Heart left ventricle (tissue), 16 donors: ENCODE measurements at regions not wholly inside any gene's neighbourhood (a gene's known extent, or its start where the extent isn't known, plus 50 kb on each side); places are given as distances from the start of the nearest gene placed in this dataset.

Source experiments
- ATAC-seq, 4 donors: fragments of 200-7000 bp; cut with Tn5 transposase; one replicate each; pipeline ENCODE4 v1.9.1; 2020 to 2022; ENCODE audit warnings: moderate library complexity in 4 of 4, mild to moderate bottlenecking in 3 of 4, moderate number of reproducible peaks in 1 of 4
- DNase-seq, 5 donors: peaks; one replicate each; pipeline ENCODE4 v3.0.0-alpha.2; 2020
- H3K27ac ChIP-seq, 12 donors: fragments of 200-600 bp; sonication (generic) in 4 of 12; one replicate each; pipeline versions ENCODE4 v1.5.0 to v1.8.0; 2016 to 2022; ENCODE audit warnings: mild to moderate bottlenecking in 2 of 12
- H3K27me3 ChIP-seq, 9 donors: fragments of 200-600 bp; sonication (generic) in 2 of 9; one replicate each; pipeline versions ENCODE4 v1.5.1 to v1.8.0; 2016 to 2022; ENCODE audit warnings: mild to moderate bottlenecking in 3 of 9
- H3K36me3 ChIP-seq, 9 donors: fragments of 200-600 bp; sonication (generic) in 2 of 9; one replicate each; pipeline versions ENCODE4 v1.5.0 to v1.8.0; 2018 to 2022; ENCODE audit warnings: mild to moderate bottlenecking in 2 of 9
- H3K4me1 ChIP-seq, 12 donors: fragments of 200-600 bp; sonication (generic) in 4 of 12; one replicate each; pipeline versions ENCODE4 v1.5.0 to v1.8.0; 2016 to 2022; ENCODE audit warnings: mild to moderate bottlenecking in 3 of 12
- H3K4me3 ChIP-seq, 12 donors: fragments of 200-600 bp; sonication (generic) in 4 of 12; one replicate each; pipeline versions ENCODE4 v1.5.0 to v1.8.0; 2017 to 2022; ENCODE audit warnings: mild to moderate bottlenecking in 9 of 12, moderate library complexity in 4 of 12
- H3K9me3 ChIP-seq, 12 donors: fragments of 200-600 bp; sonication (generic) in 4 of 12; one replicate each; pipeline versions ENCODE4 v1.5.0 to v1.8.0; 2016 to 2022; ENCODE audit warnings: mild to moderate bottlenecking in 1 of 12
- CTCF ChIP-seq, 12 donors: fragments of 200-600 bp; sonication (generic) in 4 of 12; IDR thresholded peaks; one replicate each; pipeline versions ENCODE4 v1.5.0 to v1.8.0; 2018 to 2022; ENCODE audit warnings: antibody characterized with exemption in 12 of 12, mild to moderate bottlenecking in 5 of 12
- POLR2A ChIP-seq, 2 donors: fragments of 450-650 bp; IDR thresholded peaks; one replicate each; pipeline ENCODE4 v1.6.1; 2017; ENCODE audit warnings: antibody characterized with exemption in 2 of 2, mild to moderate bottlenecking in 2 of 2, moderate library complexity in 2 of 2
- WGBS, 4 donors: extraction: QIAGEN DNeasy Blood & Tissue Kit in 2 of 4; methylation state at CpG; one replicate each; pipeline versions ENCODE4 v1.1.5 to v1.1.7; 2013 to 2018; 5-methylcytosine and 5-hydroxymethylcytosine counted together
- intact Hi-C, 10 donors: fragments of 100-400 bp; cut with DNase I; formaldehyde crosslinking; loops; one replicate each; pipeline versions ENCODE4 v1.11.1 to v1.14.2; 2022
- donor health status: ischemic (EF 13 %, LVEDD 7.1; RV severe dilation, severe dysfunction).
- donor health status: healthy with polysubstance abuse.
- donor health status: DM: no; HTN: yes; CAD: no.
- donor health status: DM: no; HTN: no; CAD: no.
- donor health status: ischemic (EF 25% LVEDD 6.9; RV normal size, moderate dysfunction).
- donor health status: ischemic (EF 25% LVEDD 5.7; RV mildly dilated, moderate dysfunction).
- donor health status: healthy.
- donor health status: DM: yes; HTN: yes; CAD: no.
- donor health status: ischemic (EF 35%, LVEDD 5.7; RV mildly dilated, moderate dysfunction).
- donor health status: nonischemic (EF 11% LVEDD 7.7; RV severe dilation, severe dysfunction).
- donor health status: DM: yes; HTN: yes; CAD: no.
- donor health status: PGD.
- donor health status: ischemic (EF 29% LVEDD 5.4; RV normal size, mild dysfunction).
- donor health status: nonischemic (EF 23%, LVEDD 6.1; RV moderate dilation, normal function).

- TF ChIP-seq POLR2A (IDR thresholded peaks at IDR 0.05) (no peak), CTCF (IDR thresholded peaks at IDR 0.05) (no peak)
- no peaks in the 10 kb centered on the region for H3K27me3 ChIP-seq
- H3K4me1 ChIP-seq = peaks cover 0 to 39% (median 20%) of the 10 kb centered on the region in 12 donors
- peak; percentile 71 to 82 (median 76) for ATAC-seq
- peak overlapping the region; percentile 11 to 80 (median 48) for H3K27ac ChIP-seq
- H3K36me3 ChIP-seq = no peaks in the 10 kb centered on the region
- DNase-seq = peak in 1 of 5 donors; percentile 38
- intact Hi-C loops = no loop called here
- 48 to 61% (median 55%) methylated on average over 4 of the region's 4 CpGs for WGBS, 4 donors
- no peak overlapping the region for H3K4me3 ChIP-seq
- H3K9me3 ChIP-seq = no peaks in the 10 kb centered on the region
These were observed 552.9 kb upstream of the TNP1 start for GRCh38 chr2:217412721-217413120.

GRCh38 chr2:217412277-217412676 is 552.4 kb upstream of the TNP1 start:
- Histone ChIP-seq H3K27ac (peak overlapping the region; percentile 11 to 80 (median 48)), H3K36me3 (no peaks in the 10 kb centered on the region), H3K4me1 (peaks cover 0 to 39% (median 20%) of the 10 kb centered on the region in 12 donors), H3K27me3 (no peaks in the 10 kb centered on the region), H3K9me3 (no peaks in the 10 kb centered on the region), H3K4me3 (no peak overlapping the region)
- ATAC-seq (peak in 2 of 4 donors; percentile 35 to 41), DNase-seq (no peak)
- intact Hi-C loops = no loop called here
- no peak for TF ChIP-seq POLR2A (IDR thresholded peaks at IDR 0.05)
- TF ChIP-seq CTCF (IDR thresholded peaks at IDR 0.05) = no peak

GRCh38 chr2:217410681-217410960 is 550.8 kb upstream of the TNP1 start:
- intact Hi-C loops = no loop called here
- H3K27ac ChIP-seq = peak overlapping the region in 1 of 12 donors; percentile 11
- H3K4me1 ChIP-seq = peaks cover 0 to 39% (median 20%) of the 10 kb centered on the region in 12 donors
- H3K9me3 ChIP-seq = no peaks in the 10 kb centered on the region
- no peaks in the 10 kb centered on the region for H3K27me3 ChIP-seq
- WGBS, 4 donors = 72 to 92% (median 87%) methylated on average over 2 of the region's 2 CpGs
- ATAC-seq (no peak), DNase-seq (no peak)
- H3K4me3 ChIP-seq = no peak overlapping the region
- TF ChIP-seq CTCF (IDR thresholded peaks at IDR 0.05) = no peak
- TF ChIP-seq POLR2A (IDR thresholded peaks at IDR 0.05) = no peak
- H3K36me3 ChIP-seq = no peaks in the 10 kb centered on the region

- no peak for ATAC-seq
These were observed 550.3 kb upstream of the TNP1 start for GRCh38 chr2:217409949-217410680.

More at GRCh38 chr2:217409949-217410680, 550.3 kb upstream of the TNP1 start:
- intact Hi-C loops = no loop called here
- no peaks in the 10 kb centered on the region for H3K36me3 ChIP-seq
- 44 to 81% (median 67%) methylated on average over 2 of the region's 2 CpGs for WGBS, 4 donors
- H3K27me3 ChIP-seq = no peaks in the 10 kb centered on the region
- DNase-seq = peak in 1 of 5 donors; percentile 22
- peaks cover 0 to 39% (median 20%) of the 10 kb centered on the region in 12 donors for H3K4me1 ChIP-seq
- H3K27ac ChIP-seq = peak overlapping the region in 1 of 12 donors; percentile 11
- no peaks in the 10 kb centered on the region for H3K9me3 ChIP-seq
- no peak for TF ChIP-seq POLR2A (IDR thresholded peaks at IDR 0.05)
- TF ChIP-seq CTCF (IDR thresholded peaks at IDR 0.05) = no peak
- no peak overlapping the region for H3K4me3 ChIP-seq
